B cell (primary cell): ENCODE measurements at regions not wholly inside any gene's neighbourhood (a gene's known extent, or its start where the extent isn't known, plus 50 kb on each side); places are given as distances from the start of the nearest gene placed in this dataset.
"Not testable (repeated sequence)": the region's sequence is repeated elsewhere in the genome, so short reads cannot be mapped to it uniquely, and the experiment has no call there.

Experiments used
- EZH2 ChIP-seq: IDR thresholded peaks from 2 replicates; pipeline ENCODE4 v1.6.1; 2012; ENCODE audit warnings: borderline replicate concordance, low read depth, mild to moderate bottlenecking, moderate library complexity, low read length; ENCODE audit not compliant: insufficient read depth, poor library complexity, severe bottlenecking
- TF ChIP-seq, protein P1 (sequence below): fragments of 200-600 bp; IDR thresholded peaks from one replicate; pipeline ENCODE4 v1.8.0; 2022; ENCODE audit warnings: antibody characterized with exemption, mild to moderate bottlenecking

DNA sequence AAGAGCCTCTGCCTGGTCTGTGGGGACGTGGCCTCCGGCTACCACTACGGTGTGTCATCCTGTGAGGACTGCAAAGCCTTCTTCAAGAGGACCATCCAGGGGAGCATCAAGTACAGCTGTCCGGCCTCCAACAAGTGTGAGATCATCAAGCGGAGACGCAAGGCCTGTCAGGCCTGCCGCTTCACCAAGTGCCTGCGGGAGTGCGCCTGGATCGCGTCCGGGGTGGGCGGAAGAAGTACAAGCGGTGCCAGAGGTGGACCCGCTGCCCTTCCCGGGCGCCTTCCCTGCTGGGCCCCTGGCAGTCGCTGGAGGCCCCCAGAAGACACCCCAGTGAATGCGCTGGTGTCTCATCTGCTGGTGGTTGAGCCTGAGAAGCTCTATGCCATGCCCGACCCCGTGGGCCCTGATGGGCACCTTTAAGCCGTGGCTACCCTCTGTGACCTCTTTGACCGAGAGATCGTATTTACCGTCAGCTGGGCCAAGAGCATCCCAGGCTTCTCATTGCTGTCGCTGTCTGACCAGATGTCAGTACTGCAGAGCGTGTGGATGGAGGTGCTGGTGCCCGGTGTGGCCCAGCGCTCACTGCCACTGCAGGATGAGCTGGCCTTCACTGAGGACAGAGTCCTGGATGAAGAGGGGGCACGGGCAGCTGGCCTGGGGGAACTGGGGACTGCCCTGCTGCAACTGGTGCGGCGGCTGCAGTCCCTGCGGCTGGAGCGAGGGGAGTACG lies 84.3 kb downstream of the MRPL57 start:
- TF ChIP-seq, protein P1, sequence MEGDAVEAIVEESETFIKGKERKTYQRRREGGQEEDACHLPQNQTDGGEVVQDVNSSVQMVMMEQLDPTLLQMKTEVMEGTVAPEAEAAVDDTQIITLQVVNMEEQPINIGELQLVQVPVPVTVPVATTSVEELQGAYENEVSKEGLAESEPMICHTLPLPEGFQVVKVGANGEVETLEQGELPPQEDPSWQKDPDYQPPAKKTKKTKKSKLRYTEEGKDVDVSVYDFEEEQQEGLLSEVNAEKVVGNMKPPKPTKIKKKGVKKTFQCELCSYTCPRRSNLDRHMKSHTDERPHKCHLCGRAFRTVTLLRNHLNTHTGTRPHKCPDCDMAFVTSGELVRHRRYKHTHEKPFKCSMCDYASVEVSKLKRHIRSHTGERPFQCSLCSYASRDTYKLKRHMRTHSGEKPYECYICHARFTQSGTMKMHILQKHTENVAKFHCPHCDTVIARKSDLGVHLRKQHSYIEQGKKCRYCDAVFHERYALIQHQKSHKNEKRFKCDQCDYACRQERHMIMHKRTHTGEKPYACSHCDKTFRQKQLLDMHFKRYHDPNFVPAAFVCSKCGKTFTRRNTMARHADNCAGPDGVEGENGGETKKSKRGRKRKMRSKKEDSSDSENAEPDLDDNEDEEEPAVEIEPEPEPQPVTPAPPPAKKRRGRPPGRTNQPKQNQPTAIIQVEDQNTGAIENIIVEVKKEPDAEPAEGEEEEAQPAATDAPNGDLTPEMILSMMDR, result not testable (repeated sequence)
- not testable (repeated sequence) for TF ChIP-seq EZH2
